PC-9 (cell line): ENCODE measurements at regions not wholly inside any gene's neighbourhood (a gene's known extent, or its start where the extent isn't known, plus 50 kb on each side); places are given as distances from the start of the nearest gene placed in this dataset.

Experiments used
- BruUV-seq: library from RNA; stranded (reverse); fragments of 400-500 nt; replicated peaks from 2 replicates; lab custom pipeline; 2021; lab: Mats Ljungman, UMichigan
- CTCF ChIA-PET: fragments of 300-600 bp; sonication (Branson Sonifier 250); formaldehyde crosslinking; loops from one replicate; lab custom pipeline; 2022; ENCODE audit warnings: antibody characterized with exemption; lab: Charles Lee
- POLR2A ChIA-PET: fragments of 300-600 bp; sonication (Branson Sonifier 250); formaldehyde crosslinking; loops from one replicate; lab custom pipeline; 2022; ENCODE audit warnings: antibody characterized with exemption; ENCODE audit not compliant: unreplicated experiment; lab: Charles Lee
- DNase-seq, 2 experiments: peaks; one replicate each; pipeline versions ENCODE4 v3.0.0 to v3.0.0-alpha.2; 2015 to 2022; ENCODE audit warnings: mixed read lengths in 1 of 2
- H2AFZ ChIP-seq: fragments of 200-600 bp; sonication (generic); 2 replicates; pipeline ENCODE4 v1.8.1; 2017; ENCODE audit warnings: antibody characterized with exemption
- H3F3A ChIP-seq: fragments of 200-600 bp; sonication (generic); 2 replicates; pipeline ENCODE4 v1.8.1; 2017; ENCODE audit warnings: antibody characterized with exemption, mild to moderate bottlenecking, low read depth; ENCODE audit not compliant: insufficient read depth
- H3K27ac ChIP-seq: fragments of 200-600 bp; sonication (generic); 2 replicates; pipeline ENCODE4 v1.6.1; 2016; ENCODE audit warnings: mixed run types
- H3K27me3 ChIP-seq: fragments of 200-600 bp; sonication (generic); 2 replicates; pipeline ENCODE4 v1.6.1; 2016; ENCODE audit warnings: low read depth, mixed run types; ENCODE audit not compliant: insufficient read depth
- H3K36me3 ChIP-seq: fragments of 200-600 bp; sonication (generic); 2 replicates; pipeline ENCODE4 v1.6.1; 2016; ENCODE audit warnings: low read depth, mixed run types
- H3K4me1 ChIP-seq: fragments of 200-600 bp; sonication (generic); replicated peaks from 2 replicates; pipeline ENCODE4 v1.6.1; 2016; ENCODE audit warnings: mixed run types; ENCODE audit not compliant: insufficient read depth
- H3K4me2 ChIP-seq: fragments of 200-600 bp; sonication (generic); 2 replicates; pipeline ENCODE4 v1.6.1; 2017; ENCODE audit warnings: mixed run types
- H3K4me3 ChIP-seq: fragments of 200-600 bp; sonication (generic); 2 replicates; pipeline ENCODE4 v1.6.1; 2016; ENCODE audit warnings: mixed run types
- H3K79me2 ChIP-seq: fragments of 200-600 bp; sonication (generic); 2 replicates; pipeline ENCODE4 v1.6.1; 2017; ENCODE audit warnings: low read depth, mixed run types
- H3K9me2 ChIP-seq: fragments of 200-600 bp; sonication (generic); 2 replicates; pipeline ENCODE4 v1.8.1; 2017; ENCODE audit warnings: mild to moderate bottlenecking; ENCODE audit not compliant: insufficient read depth
- H3K9me3 ChIP-seq: fragments of 200-600 bp; sonication (generic); 2 replicates; pipeline ENCODE4 v1.8.1; 2016; ENCODE audit warnings: low read depth; ENCODE audit not compliant: insufficient read depth
- H4K20me1 ChIP-seq: fragments of 200-600 bp; sonication (generic); 2 replicates; pipeline ENCODE4 v1.8.1; 2017; ENCODE audit not compliant: insufficient read depth
- EZH2 ChIP-seq: fragments of 200-600 bp; sonication (generic); IDR thresholded peaks from 2 replicates; pipeline ENCODE4 v1.8.0; 2017; ENCODE audit warnings: antibody characterized with exemption, low read depth
- intact Hi-C: fragments of 100-400 bp; cut with micrococcal nuclease; formaldehyde crosslinking; loops from one replicate; pipeline ENCODE4 v1.10.0; 2022; ENCODE audit not compliant: unreplicated experiment
- TF ChIP-seq, protein P1 (sequence below): fragments of 200-600 bp; sonication (generic); conservative IDR thresholded peaks from 2 replicates; pipeline ENCODE4 v1.6.1; 2017; ENCODE audit warnings: mixed run types, antibody characterized with exemption, mild to moderate bottlenecking, moderate library complexity

DNA sequence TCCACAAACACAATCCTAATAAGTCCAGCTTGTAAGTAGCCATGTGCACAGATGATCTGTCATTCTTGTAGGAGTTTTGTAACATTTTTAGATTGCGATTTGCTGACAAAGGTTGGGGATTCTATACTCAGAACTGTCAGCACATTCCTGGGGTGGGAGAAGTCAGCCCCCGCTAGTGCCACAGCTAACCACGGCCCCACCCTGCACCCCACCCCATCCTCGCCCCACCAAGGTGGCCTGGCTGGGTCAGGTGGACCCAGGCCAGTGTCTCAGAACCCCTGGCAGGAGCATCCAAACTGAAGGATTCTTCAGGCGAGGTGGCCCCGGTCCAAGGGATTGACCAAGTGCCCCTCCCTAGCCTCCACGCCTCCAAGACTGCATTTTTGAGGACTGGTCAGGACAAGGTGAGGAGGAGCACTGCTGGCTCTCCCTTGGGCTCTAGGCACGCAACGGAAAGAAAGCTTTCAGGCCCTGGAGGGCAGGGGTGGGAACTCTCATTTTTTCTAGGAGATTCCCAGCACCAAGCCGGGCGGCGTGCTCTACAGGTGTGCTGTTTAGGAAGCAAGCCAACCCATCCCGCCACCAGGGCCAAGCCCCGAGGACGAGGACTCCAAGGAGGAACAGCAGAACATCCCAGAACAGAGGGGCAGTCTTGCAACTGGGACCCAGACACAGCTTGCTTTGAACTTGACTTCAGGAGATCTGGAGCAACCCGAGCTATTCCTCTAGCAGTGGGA is 172.8 kb downstream of the BCL11B start:
- H3K27ac ChIP-seq, result no peak overlapping the region
- intact Hi-C loops, result no loop called here
- H4K20me1 ChIP-seq, result no peaks in the 10 kb centered on the region
- no peak overlapping the region for H3K4me2 ChIP-seq
- TF ChIP-seq, protein P1, sequence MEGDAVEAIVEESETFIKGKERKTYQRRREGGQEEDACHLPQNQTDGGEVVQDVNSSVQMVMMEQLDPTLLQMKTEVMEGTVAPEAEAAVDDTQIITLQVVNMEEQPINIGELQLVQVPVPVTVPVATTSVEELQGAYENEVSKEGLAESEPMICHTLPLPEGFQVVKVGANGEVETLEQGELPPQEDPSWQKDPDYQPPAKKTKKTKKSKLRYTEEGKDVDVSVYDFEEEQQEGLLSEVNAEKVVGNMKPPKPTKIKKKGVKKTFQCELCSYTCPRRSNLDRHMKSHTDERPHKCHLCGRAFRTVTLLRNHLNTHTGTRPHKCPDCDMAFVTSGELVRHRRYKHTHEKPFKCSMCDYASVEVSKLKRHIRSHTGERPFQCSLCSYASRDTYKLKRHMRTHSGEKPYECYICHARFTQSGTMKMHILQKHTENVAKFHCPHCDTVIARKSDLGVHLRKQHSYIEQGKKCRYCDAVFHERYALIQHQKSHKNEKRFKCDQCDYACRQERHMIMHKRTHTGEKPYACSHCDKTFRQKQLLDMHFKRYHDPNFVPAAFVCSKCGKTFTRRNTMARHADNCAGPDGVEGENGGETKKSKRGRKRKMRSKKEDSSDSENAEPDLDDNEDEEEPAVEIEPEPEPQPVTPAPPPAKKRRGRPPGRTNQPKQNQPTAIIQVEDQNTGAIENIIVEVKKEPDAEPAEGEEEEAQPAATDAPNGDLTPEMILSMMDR, result no peak
- no peak for TF ChIP-seq EZH2
- ChIA-PET CTCF (no interaction called here), POLR2A (no interaction called here)
- no peaks in the 10 kb centered on the region for H3K36me3 ChIP-seq
- no peaks in the 10 kb centered on the region for H3K4me1 ChIP-seq
- H3K4me3 ChIP-seq, result no peak overlapping the region
- no TSS peak for BruUV-seq
- no peaks in the 10 kb centered on the region; the same call in 1 of the 2 replicates for H3K27me3 ChIP-seq
- H3K9me3 ChIP-seq, result no peaks in the 10 kb centered on the region
- H3K79me2 ChIP-seq, result no peaks in the 10 kb centered on the region
- no peaks in the 10 kb centered on the region for H3F3A ChIP-seq
- no peak for DNase-seq
- H2AFZ ChIP-seq, result no peak overlapping the region
- H3K9me2 ChIP-seq, result no peaks in the 10 kb centered on the region

DNA sequence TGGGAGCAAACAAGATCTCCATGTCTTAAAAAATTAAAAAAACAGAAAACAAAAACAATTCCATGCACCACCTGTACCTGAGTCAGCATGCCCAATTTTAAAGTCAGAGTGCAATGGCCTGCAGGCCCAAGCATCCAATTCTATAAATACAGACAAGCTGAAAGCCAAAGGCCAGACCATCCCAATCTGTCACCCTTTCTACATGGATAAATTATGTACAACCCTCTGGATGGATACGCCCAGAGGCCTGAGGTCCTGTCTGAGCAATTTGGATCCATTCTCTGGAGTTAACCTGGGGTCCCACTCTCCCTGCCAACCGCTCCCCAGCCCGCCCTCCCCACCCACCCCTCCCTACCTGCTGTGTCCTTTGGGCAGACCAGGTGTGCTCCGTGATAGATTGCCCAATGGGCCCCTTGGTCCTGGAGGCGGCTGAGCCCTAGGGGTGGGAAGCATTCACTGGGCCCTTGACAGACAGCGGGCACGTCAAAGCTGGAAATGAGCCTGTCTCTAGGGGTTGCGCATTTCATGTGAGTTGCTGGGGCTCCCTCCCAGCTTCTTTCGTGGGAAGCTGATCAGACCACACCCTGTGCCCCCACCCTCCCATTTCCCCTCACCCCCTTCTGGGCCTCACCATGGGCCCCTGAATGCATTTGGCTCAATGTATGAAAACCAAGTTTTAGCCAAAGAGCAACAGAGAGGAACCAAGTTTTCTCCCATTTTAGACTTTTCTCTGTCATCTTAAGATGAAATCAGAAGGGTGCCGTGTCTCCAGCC is 171.3 kb downstream of the BCL11B start:
- no peaks in the 10 kb centered on the region for H3K9me3 ChIP-seq
- no peak for DNase-seq
- no peaks in the 10 kb centered on the region for H3K4me1 ChIP-seq
- no peaks in the 10 kb centered on the region for H3K9me2 ChIP-seq
- H2AFZ ChIP-seq, result no peak overlapping the region
- no peaks in the 10 kb centered on the region for H3K36me3 ChIP-seq
- no peak overlapping the region for H3K27ac ChIP-seq
- H3K4me2 ChIP-seq, result no peak overlapping the region
- no peaks in the 10 kb centered on the region for H3F3A ChIP-seq
- H3K4me3 ChIP-seq, result no peak overlapping the region
- no peaks in the 10 kb centered on the region for H3K79me2 ChIP-seq
- ChIA-PET CTCF (no interaction called here), POLR2A (no interaction called here)
- intact Hi-C loops, result no loop called here
- no peaks in the 10 kb centered on the region; the same call in 1 of the 2 replicates for H3K27me3 ChIP-seq
- no peaks in the 10 kb centered on the region for H4K20me1 ChIP-seq
- no TSS peak for BruUV-seq
- no peak for TF ChIP-seq EZH2
- TF ChIP-seq, protein P1, result no peak

DNA sequence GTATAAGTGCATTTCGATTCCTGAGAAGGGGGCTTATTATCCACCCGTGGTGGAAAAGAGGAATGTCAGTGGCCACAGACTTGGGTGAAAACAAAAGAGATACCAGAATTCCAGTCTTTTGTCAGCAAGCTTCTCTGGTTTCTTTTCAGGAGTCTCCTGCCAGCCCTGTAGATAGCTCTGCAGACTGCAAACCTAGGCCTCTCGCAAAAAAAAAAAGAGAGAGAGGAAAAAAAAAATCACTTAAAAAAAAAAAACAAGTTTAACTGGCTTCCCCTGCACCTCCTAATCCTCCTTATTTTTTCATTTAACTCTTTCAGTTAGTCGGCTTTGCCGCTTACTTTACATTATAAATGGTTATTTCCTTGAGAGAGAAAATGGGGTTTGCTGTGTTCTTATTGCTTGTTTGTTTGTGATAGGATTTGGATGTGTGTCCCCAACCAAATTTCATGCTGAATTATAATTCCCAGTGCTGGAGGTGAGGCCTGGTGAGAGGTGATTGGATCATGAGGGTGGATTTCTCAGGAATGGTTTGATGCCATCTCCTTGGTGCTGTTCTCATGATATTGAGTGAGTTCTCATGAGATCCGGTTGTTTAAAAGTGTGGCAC is 170.0 kb downstream of the BCL11B start:
- BruUV-seq, result no TSS peak
- Histone ChIP-seq H3K9me3 (no peaks in the 10 kb centered on the region), H3K27me3 (no peaks in the 10 kb centered on the region; the same call in 1 of the 2 replicates), H3K4me3 (no peak overlapping the region), H3K4me2 (no peak overlapping the region), H3K36me3 (no peaks in the 10 kb centered on the region), H3F3A (no peaks in the 10 kb centered on the region), H2AFZ (no peak overlapping the region), H3K4me1 (no peaks in the 10 kb centered on the region), H4K20me1 (no peaks in the 10 kb centered on the region), H3K79me2 (no peaks in the 10 kb centered on the region), H3K9me2 (no peaks in the 10 kb centered on the region), H3K27ac (no peak overlapping the region)
- intact Hi-C loops, result no loop called here
- ChIA-PET POLR2A (no interaction called here), CTCF (no interaction called here)
- DNase-seq, result no peak
- no peak for TF ChIP-seq EZH2
